ENCODE measurements at regions not wholly inside any gene's neighbourhood (a gene's known extent, or its start where the extent isn't known, plus 50 kb on each side); places are given as distances from the start of the nearest gene placed in this dataset.

- no peak for DNase-seq (ENCODE audit: low read depth)
- H3K4me3 ChIP-seq (ENCODE audit: control insufficient read depth, low read depth, low read length) = no peak overlapping the region
- no peak for TF ChIP-seq CTCF (IDR thresholded peaks at IDR 0.05; ENCODE audit: control insufficient read depth, insufficient read depth, low read depth, low read length, missing control alignments)
These were observed 104.6 kb upstream of the NEO1 start for GRCh38 chr15:72947709-72948108.

GRCh38 chr15:72944565-72944964 is 107.7 kb upstream of the NEO1 start:
- DNase-seq (ENCODE audit: low read depth) = no peak
- no peak overlapping the region for H3K4me3 ChIP-seq (ENCODE audit: control insufficient read depth, low read depth, low read length)
- no peak for TF ChIP-seq CTCF (IDR thresholded peaks at IDR 0.05; ENCODE audit: control insufficient read depth, insufficient read depth, low read depth, low read length, missing control alignments)

- TF ChIP-seq CTCF (IDR thresholded peaks at IDR 0.05; ENCODE audit: control insufficient read depth, insufficient read depth, low read depth, low read length, missing control alignments) = no peak
- no peak overlapping the region for H3K4me3 ChIP-seq (ENCODE audit: control insufficient read depth, low read depth, low read length)
- no peak for DNase-seq (ENCODE audit: low read depth)
These were observed 112.0 kb upstream of the NEO1 start for GRCh38 chr15:72940229-72940622.

- H3K4me3 ChIP-seq (ENCODE audit: control insufficient read depth, low read depth, low read length) = no peak overlapping the region
- TF ChIP-seq CTCF (IDR thresholded peaks at IDR 0.05; ENCODE audit: control insufficient read depth, insufficient read depth, low read depth, low read length, missing control alignments) = no peak
- no peak for DNase-seq (ENCODE audit: low read depth)
These were observed 112.6 kb upstream of the NEO1 start for GRCh38 chr15:72939514-72940228.

- DNase-seq (ENCODE audit: low read depth) = no peak
- no peak overlapping the region for H3K4me3 ChIP-seq (ENCODE audit: control insufficient read depth, low read depth, low read length)
These were observed 115.3 kb upstream of the NEO1 start for GRCh38 chr15:72936691-72937679.

More at GRCh38 chr15:72936691-72937679, 115.3 kb upstream of the NEO1 start:
- no peak for TF ChIP-seq CTCF (IDR thresholded peaks at IDR 0.05; ENCODE audit: control insufficient read depth, insufficient read depth, low read depth, low read length, missing control alignments)
